Uterus (tissue), 2 donors: ENCODE measurements at regions not wholly inside any gene's neighbourhood (a gene's known extent, or its start where the extent isn't known, plus 50 kb on each side); places are given as distances from the start of the nearest gene placed in this dataset.

Experiments used
- POLR2A ChIP-seq, 2 donors: fragments of 450-650 bp; IDR thresholded peaks; one replicate each; pipeline ENCODE4 v1.6.1; 2016; ENCODE audit warnings: antibody characterized with exemption in 2 of 2, mild to moderate bottlenecking in 1 of 2, moderate library complexity in 1 of 2
- TF ChIP-seq, protein P1 (sequence below), 4 experiments: fragments of 200-600 bp in 2 of 4; fragments of 450-650 bp in 2 of 4; sonication (generic) in 2 of 4; IDR thresholded peaks; one replicate each; pipeline ENCODE4 v1.5.1; 2016 to 2019; ENCODE audit warnings: antibody characterized with exemption in 4 of 4, mild to moderate bottlenecking in 2 of 4, moderate library complexity in 1 of 4

DNA sequence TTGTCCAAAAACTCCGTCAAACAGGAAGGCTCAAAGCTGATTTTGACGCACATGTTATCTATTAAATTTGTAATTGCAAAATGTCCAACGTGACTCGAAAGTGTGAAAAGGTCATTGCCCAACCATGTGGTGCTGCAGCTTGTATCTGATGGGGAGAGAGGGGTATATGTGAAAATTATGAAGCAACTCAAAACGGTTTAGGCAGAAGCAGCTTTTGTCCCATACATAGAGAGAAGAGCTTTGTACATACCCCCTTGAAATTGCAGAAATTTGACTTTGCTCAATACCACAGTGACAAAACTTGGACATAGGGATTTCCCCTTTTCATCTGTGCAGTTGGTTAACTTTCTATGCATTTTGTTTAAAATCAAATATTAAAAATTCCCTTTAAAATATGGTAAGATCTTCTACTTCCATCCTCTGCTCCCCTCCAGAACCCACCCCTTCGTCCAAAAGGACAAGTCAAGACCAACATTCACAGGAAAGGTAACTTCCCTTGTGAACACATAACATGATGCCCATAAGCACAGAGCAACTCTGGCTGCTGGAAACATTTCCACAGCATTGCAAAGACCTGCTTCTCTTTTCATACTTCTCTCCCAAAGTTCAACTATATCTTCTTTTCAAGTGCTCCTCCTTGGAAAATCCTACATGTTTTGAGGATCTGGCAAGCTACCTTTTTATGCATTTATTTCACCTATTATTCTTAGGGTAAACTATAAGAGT lies 253.7 kb upstream of the THBS1 start:
- TF ChIP-seq, protein P1, sequence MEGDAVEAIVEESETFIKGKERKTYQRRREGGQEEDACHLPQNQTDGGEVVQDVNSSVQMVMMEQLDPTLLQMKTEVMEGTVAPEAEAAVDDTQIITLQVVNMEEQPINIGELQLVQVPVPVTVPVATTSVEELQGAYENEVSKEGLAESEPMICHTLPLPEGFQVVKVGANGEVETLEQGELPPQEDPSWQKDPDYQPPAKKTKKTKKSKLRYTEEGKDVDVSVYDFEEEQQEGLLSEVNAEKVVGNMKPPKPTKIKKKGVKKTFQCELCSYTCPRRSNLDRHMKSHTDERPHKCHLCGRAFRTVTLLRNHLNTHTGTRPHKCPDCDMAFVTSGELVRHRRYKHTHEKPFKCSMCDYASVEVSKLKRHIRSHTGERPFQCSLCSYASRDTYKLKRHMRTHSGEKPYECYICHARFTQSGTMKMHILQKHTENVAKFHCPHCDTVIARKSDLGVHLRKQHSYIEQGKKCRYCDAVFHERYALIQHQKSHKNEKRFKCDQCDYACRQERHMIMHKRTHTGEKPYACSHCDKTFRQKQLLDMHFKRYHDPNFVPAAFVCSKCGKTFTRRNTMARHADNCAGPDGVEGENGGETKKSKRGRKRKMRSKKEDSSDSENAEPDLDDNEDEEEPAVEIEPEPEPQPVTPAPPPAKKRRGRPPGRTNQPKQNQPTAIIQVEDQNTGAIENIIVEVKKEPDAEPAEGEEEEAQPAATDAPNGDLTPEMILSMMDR (IDR thresholded peaks at IDR 0.05) = no peak
- no peak for TF ChIP-seq POLR2A (IDR thresholded peaks at IDR 0.05)
